ENCODE measurements at regions not wholly inside any gene's neighbourhood (a gene's known extent, or its start where the extent isn't known, plus 50 kb on each side); places are given as distances from the start of the nearest gene placed in this dataset.

DNA sequence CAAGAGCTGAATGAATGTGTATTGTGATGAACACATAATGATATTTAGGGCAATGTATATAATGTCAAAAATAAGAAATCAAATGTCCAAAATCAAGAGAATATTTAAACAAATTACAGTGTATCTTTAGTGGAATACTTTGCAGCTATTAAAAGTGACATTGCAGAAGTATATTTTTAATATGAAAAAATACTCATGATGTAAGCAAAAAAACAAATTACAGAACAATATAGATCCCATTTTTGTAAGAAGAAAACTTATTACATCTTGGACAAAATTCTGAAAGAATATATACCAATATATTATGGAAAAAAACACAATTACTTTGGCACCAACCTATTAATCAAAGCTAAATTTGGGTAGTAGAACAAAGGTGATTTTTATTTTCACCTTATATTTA, 308.2 kb upstream of the NEBL start:
- no peak for DNase-seq (ENCODE audit: low spot score)

DNA sequence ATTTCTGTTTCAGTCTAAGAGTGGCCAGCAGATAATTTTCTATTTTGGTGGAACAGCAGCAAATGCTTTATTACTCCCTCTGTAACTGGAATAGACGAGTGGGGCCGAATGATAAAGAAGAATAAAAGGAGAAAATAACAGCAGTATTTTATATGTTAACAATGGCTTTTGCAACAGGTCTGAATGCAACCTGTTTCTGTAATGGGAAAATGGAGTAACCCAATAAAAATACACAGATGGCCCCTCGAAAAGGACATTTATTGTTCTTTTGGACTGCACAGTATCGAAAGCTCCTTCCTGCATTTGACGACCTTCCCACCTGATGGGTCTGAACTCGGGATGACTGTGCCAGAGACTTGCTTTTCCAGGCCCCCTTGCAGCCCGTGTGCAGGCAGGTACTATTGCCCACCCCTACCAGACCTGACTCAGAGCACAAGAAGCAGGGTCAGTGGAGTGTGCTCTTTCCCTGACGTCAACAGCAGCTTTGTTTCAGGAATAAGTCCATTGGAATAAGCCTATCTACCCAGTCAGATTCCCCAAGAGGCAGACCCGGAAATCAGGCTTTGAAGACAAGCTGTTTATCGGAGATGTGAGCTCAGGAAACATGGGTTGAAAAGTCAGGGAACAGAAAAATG, 306.5 kb upstream of the NEBL start:
- DNase-seq (ENCODE audit: low spot score): no peak

DNA sequence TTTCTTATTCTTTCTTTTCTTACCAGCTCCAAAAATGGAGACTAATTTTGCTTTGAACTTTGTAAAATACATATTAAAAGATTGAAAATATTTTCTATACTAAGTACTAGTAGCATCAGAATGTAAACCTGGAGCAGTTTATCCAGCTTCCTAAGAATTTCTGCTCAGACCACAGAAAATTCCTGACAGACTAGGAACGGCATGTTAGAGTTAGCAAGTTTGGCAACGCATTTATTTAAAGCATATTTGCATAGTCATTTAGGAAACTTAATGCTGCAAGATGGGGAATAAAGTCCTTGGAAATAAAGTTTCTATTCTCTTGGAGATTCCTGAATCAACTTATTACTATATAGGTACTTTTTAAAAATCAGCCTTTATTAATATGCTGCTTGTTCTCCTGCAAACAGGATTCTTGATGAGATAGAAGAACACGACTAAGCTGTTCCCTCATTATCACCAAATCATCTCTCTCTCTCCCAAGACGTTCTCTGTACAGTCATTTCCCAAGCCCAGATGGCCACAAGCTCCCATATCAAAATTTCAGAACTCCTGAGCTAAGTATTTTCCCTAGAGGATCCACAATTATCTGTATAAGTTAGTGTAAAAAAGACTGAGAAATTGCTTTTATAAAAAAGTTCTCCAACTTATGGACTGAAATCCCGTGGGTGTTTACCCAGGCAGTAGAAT, 305.8 kb upstream of the NEBL start:
- DNase-seq (ENCODE audit: low spot score): no peak

DNA sequence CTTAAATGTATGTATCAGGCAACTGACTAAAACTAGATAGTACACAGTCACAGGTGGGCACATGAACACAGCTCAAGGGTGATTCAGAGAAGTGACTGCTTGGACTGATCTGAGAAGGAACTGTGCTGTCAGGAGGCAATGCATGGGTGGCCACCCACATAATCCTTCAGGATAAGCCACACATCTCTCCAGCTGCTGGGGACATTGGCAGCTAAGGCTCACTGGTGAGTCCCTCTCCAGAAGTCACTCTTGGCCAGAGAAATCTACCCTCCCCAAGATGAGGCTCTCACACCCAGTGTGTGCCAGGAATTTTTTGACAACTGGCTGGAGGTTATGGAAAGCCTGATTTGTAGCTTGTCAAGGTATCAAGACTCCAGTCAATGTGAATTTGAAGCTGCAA, 302.4 kb upstream of the NEBL start:
- DNase-seq (ENCODE audit: low spot score): no peak

DNA sequence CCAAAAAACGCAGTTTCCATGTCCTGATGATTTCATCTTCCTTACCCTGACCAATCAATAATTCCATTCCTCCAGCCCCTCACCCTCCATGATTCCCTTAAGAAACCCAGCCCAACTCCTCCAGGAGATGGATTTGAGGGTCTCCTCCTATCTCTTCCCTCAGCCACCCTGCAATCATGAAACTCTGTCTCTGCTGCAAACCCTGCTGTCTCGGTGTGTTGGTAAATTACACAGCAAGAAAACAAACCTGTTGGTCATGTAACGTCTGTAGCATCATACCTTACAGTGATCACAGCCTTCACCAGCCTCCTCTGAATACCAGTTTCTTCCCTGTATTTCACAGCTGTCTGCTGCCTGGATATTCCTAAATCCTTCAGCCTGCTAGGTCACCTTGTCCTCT, 300.7 kb upstream of the NEBL start:
- DNase-seq (ENCODE audit: low spot score): no peak

DNA sequence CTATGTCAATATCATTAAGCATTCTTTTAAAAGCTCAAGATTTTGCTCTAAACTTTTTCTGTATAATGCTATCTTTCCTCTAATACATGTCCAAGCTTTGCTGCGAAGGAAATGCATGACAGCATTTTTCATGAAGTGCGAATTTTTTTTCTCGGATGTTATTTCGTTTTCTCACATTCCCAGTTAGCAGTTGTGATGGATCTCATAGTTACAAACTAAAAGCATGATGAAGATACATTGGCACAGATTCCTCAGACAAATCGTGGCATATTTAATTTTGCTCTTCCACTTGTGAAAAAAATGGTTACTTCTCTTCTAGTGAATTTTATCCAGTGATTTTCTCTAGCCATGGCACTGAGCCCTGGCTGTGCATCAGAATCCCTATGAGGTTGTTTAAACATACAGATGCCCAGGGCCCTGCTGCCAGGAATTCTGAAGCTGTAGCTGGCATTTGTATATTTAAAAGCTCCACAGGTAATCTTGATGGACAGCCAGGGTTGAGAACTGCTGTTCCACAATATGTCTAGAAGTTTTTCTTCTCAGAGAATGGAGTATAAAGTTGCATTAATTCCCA, 299.8 kb upstream of the NEBL start:
- no peak for DNase-seq (ENCODE audit: low spot score)

DNA sequence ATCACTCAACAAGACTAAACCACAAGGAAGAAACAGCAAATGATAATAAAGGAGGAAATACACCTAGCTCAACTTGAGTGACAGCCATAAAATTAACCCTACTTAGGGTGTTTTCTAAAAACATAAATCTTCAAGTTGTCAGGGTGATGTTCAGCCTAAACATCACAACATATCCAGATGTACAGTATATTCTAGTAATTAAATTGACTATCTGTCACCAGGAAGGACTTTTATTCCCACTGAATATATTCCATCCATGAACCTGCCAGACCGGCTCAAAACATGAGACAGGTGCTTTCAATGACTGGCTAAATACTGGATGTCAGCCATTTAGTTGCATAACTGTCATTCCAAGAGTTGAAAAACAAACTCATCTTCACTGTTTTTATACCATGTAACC, 298.1 kb upstream of the NEBL start:
- peak; percentile 69 for DNase-seq (ENCODE audit: low spot score)

DNA sequence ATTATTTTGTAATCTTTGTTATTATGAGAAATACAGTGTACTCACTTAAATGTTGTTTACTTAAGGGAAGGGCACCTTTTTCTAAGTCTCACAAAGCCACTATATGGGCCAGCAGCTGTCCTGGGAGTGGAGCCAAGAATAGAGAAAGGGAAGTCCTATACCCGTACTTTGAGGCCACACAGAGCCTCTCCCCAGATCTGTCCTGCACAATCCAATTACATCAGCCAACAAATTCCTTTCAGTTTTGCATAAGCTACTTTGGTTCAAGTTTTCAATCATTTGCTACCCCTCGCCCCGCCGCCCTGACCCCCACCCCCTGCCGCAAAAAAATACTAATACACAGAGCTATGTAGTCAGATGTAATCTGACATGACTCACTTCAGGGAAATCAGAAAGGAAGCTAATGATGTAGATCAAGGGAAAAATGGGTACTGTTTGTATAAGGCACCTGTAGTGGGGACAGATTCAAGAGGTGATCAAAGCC, 297.4 kb upstream of the NEBL start:
- DNase-seq (ENCODE audit: low spot score): peak; percentile 96

DNA sequence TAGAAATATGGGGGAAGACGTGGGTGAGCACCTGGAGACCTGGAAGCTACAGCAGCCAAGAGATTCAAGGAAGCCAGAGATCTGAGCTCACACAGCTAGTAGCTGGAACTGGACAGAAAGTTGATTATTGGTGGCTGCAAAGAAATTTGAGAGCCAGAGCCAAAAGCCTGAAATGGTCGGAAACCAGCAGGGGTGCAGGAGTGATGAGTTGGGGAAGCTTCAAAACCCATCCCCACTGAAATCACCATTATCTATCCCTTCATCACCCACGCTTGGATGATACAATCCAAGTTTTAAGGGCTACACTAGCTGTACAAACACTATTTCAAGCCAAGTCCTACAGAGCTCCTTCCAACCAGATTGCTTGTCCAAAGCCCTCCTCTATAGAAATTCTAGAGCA, 296.1 kb upstream of the NEBL start:
- DNase-seq (ENCODE audit: low spot score): no peak

DNA sequence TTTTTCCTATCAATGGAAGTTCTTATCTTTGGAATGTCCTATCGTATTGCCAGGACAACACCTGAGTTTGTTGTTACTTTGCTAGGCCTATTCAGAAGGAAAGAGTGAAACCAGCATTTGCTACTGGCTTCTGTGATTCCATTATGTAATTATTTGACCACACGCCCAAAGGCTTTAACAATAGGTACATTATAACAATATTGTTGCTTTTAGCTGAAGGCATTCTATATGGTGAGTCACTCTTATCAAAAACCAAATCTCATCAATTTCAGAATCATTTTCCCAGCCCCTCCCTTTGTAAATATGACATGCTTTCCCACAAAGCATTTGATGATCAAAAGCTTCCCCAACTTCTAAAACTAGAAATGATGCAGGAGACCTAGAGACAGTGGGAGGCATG, 294.4 kb upstream of the NEBL start:
- peak; percentile 98 for DNase-seq (ENCODE audit: low spot score)

DNA sequence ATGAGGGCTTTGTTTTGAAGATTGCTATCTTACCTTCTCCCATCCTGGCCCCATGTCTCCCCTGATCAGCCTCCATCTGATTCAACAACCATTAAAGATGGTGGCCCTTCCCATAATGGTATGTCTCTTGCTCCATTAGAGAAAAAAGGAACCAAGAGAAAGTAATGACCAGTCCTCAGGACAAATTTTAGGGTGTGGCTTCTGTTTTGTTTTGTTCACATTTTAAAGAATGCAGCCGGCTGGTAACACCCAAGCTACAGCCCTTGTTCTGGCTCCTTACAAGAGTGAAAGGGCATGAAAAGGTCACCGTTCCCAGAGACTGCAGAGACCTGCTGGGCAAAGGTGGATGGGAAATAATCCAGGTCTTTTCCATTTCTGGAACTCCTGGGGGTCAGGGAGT, 287.9 kb upstream of the NEBL start:
- DNase-seq (ENCODE audit: low spot score): no peak

DNA sequence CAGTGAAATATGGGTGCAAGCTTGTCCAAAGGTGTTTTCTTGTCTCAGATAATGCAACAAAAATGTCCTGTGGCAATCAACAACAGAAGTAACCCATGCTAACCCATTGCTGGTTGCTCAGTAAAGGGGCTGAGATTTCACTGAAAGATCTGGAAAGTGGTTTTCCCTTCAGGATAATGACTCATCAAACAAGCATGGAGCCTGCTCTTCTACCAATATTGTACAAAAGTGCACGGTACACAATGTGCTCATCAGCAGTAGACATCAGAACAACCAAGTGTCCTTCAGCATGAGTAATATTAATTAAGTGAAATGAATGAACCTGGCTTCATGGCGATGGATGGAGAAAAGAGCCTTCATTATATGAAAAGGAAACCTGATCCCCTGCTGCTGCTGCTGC, 287.1 kb upstream of the NEBL start:
- peak; percentile 65 for DNase-seq (ENCODE audit: low spot score)

DNA sequence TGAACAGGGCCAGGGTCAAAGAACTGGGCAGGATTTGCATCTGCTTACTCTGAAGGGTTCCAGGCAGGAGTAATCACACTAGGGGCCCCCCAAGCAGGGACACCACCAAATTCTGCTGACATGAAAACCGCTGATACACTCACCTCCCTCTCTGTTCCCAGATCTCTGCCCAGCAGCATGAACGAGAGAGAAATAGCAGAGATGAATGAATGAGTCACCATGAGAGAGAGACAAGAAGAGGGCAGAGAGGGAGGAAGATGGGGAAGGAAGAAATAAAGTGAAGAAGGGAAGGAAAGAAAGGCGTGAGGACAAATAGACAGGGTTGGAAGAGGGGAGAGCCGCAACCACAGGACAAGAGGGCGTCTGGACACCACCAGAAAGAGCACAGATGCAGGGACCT, 285.9 kb upstream of the NEBL start:
- no peak for DNase-seq (ENCODE audit: low spot score)

DNA sequence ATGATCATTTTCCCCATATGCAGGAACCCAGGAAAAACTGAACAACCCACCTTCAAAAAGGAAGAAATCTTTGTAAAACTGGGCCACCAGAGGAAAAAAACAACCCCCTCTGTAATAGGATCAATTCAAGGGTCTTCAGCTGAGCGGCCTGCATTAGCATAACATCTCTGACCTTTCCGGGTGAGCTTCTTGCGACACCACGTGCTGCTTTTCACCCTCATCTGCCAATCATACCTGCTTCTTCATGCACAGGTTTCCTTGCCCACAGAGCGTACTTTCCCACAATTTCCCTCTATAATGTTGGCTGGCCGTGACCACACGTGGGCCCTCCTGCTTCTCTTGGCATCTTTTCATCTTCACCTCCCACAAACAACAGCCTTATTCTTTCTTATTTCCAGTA, 284.3 kb upstream of the NEBL start:
- DNase-seq (ENCODE audit: low spot score): no peak

DNA sequence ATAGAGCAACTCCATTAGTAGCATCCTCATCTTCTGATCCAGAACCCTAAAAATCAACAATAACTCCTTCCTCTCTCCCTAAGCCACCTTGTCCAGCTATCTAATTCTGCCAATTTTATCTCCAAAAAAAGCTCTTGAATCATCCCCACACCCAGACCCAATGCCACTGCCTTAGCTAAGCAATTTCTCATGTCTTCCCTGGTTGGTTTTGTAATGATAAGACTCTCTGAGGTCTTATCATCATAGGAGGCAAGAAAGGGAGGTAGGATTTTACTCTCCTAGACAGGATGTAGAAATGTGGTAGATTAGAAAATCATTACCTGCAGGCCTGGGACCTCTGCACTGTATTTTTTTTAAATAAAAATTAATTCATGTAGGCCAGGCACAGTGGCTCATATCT, 283.5 kb upstream of the NEBL start:
- DNase-seq (ENCODE audit: low spot score): no peak

DNA sequence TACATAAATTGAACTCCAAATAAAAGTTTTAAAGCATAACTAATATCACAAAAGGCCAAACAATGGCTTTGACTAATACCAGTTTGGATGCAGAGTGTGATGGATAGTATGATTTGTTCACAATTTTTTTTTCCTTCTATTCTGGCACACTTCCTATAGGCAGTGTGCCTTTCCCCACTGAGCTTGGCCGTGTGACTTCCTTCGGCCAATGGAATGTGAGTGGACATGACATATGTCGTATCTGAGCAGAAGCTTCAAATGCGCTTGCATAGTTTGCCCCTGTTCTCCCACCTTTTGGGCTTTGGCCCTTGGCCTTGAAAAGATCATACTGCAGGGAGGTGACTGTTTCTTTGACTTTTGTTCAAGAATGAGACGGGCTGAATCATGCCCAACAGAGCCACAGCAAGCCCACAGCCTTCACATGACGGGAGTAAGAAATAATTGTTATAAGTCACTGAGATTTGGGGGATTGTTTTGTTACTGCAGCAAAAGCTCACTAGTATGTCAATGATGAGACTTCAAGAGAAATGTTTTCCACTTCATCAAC, 279.9 kb upstream of the NEBL start:
- DNase-seq (ENCODE audit: low spot score): no peak

DNA sequence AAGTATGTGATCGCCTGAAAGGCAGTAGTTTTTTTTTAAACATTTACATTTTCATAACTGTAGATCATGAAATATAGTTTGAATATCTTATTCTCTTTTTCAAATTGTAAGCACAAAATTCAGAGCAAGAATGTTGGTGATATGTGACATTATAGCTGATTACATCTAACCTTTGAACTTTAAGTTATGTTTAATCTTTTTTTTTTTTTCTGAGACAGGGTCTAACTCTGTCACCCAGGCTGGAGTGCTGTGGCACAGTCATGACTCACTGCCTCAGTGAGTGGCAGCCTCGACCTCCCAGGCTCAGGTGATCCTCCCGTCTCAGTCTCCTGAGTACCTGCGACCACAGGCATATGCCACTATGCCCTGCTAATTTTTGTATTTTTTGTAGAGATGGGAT, 278.7 kb upstream of the NEBL start:
- no peak for DNase-seq (ENCODE audit: low spot score)

DNA sequence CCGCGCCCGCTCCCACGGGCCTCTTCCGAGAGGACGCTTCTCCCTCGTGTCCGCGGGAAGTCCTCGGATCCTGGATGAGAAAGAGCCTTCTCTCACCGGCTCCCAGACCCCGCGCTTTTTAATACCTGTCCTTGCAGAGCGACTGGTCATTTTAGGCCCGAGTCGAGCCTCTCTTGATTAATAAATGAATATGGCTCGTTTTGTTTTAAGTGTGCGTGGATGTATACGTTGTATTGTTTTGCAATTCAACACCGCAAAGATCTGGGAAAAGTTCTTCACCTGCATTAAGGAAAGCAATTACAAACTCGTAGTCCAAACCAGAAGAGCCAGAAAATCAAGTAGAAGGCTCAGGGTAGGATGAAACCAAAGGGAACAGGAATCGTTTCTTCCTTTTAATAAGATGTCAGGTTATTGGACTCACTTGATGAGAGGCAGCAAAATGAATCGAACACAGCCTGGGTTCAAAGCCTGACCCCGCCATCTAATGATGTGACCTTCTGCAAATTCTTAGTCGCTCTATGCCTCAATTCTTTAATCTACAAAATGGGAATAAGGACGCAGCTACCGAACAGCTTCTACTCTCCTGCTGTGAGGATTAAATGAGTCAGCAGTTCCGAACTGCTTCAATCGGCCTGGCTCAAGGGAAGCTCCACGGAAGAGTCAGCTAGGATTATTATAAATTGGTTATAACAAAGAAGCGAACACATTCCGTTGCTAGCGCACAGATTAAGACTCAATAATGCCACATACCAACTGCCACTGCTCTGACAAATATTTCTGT, 277.8 kb upstream of the NEBL start:
- no peak for DNase-seq (ENCODE audit: low spot score)

DNA sequence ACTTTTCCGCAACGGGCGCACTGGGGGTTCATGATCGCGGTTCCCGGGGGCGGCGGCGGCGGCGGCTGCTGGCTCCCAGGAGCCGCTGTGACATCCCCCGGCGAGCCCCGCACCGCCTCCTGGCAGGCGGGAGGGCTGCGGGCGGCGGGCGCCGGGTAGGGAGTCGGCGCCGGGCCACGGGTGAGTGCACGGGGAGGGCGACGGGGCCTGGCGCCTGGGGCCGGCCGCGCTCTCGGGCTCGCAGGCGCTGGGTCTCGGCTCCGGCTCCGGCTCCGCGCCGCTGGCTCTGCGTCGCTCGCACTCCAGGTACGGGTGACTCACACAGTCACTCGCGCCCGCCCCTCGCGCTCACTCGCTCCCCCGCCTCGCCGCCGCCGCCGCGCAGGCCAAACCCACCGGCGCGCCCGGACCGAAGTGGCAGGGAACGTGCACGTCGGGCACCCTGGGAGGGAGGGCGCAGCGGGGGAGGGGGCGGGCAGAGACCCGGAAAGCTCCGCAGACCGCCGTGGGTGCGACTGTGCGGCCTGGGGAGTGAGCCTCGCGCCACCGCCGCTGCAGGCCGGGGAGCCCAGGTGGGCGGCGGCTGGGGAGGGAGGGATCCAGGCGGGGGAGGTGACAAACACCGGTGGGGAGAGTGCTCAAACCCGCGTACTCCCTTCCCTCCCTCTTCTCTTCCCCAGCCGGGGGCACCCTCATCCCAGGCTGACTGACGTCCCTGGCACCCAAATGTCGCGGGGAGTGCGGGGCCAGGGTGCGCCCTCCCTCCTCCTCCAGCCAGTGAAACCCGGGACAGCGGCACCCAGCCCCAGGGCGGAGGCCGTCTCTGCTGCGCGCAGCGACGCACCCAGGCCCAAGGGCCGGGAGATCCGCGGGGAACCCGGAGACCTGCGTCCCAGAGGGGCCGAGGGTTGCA, 276.9 kb upstream of the NEBL start:
- peak; percentile 82 for DNase-seq (ENCODE audit: low spot score)

DNA sequence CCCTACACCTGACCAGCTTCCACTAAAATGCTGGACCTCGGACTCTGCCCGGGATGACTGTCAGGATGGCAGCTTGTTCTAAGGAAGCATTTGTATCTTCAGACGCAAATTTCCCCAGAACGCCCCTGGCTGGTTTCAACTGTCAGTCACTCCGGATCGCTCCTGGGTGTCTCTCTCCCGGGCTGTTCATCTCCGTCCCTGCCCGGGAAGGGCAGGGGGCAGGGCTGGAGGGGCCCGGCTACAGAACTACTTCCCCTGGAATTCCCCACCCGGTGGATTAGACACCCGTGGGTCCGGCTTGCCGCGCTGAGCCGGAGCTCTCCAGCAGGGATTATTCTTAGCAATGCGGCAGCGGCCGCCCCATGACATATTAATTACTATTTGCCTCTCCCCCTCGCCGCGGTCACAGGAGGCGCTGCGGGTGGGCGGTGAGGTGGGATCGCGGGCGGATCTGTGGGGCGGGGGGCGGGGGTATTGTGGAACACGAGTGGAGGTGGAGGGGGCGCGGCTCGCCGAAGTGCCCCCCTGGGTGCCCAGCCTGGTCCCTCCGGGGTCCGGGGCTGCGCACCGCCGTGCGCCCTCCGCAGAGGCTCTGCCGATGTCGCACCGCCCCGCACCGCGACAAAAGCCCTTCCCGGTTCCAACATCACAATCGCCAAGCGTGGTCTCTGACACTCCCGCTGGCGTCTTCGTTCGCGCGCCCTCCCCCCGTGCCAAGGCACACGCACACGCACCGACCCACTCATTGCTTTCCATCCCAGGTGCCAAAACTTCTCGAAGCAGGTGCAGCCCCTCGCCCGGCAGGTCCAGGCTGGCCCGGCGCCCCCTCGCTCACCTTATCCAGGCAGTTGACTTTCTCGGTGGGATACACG, 276.1 kb upstream of the NEBL start:
- no peak for DNase-seq (ENCODE audit: low spot score)

DNA sequence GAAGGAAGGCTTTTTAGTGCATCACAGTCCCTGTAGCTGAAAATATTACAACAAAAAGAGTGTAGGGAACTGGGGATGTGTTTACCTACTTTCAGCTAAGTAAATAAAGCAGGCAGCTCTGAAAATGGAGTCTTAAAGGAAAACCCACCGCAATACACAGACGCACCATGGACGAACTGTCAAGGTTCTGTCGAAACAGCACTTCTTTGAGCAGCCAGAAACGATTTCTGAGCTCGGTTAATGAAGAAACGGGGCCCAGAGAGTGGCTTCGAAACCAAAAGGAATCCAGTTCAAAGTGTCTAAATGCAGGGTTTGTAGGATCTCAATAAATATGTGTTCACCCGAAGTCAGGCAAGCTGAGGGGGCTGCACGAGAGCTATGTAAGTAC, 275.4 kb upstream of the NEBL start:
- DNase-seq (ENCODE audit: low spot score): no peak

Measured in SW480 (cell line).